Endodermal cell (in vitro differentiated cells): ENCODE measurements at regions not wholly inside any gene's neighbourhood (a gene's known extent, or its start where the extent isn't known, plus 50 kb on each side); places are given as distances from the start of the nearest gene placed in this dataset.
A peak's percentile ranks its signal among the peaks of the same experiment; 100 is the strongest.

Source experiments
- DNase-seq: peaks from one replicate; pipeline ENCODE4 v3.0.0-alpha.2; 2017
- H3K27ac ChIP-seq: 2 replicates; pipeline ENCODE4 v1.5.1; 2013; ENCODE audit warnings: mild to moderate bottlenecking, low read depth, low read length, moderate library complexity
- H3K27me3 ChIP-seq: 2 replicates; pipeline ENCODE4 v1.6.1; 2013; ENCODE audit warnings: mild to moderate bottlenecking, low read length, moderate library complexity; ENCODE audit not compliant: insufficient read depth, control insufficient read depth, poor library complexity, severe bottlenecking
- H3K36me3 ChIP-seq: 2 replicates; pipeline ENCODE4 v1.7.0; 2013; ENCODE audit warnings: mild to moderate bottlenecking, low read length, moderate library complexity; ENCODE audit not compliant: control insufficient read depth, insufficient read depth
- H3K4me1 ChIP-seq: one replicate; pipeline ENCODE4 v1.7.0; 2013; ENCODE audit warnings: low read length; ENCODE audit not compliant: control insufficient read depth, insufficient read depth
- H3K4me3 ChIP-seq: 2 replicates; pipeline ENCODE4 v1.5.1; 2013; ENCODE audit warnings: mild to moderate bottlenecking, low read length, moderate library complexity
- H3K9ac ChIP-seq: 2 replicates; pipeline ENCODE4 v1.6.1; 2013; ENCODE audit warnings: mild to moderate bottlenecking, low read length, moderate library complexity; ENCODE audit not compliant: poor library complexity, severe bottlenecking; ENCODE audit errors: extremely low read depth
- H3K9me3 ChIP-seq: 2 replicates; pipeline ENCODE4 v1.6.1; 2013; ENCODE audit warnings: mild to moderate bottlenecking, low read length, moderate library complexity; ENCODE audit not compliant: control insufficient read depth
- H3K27ac Mint-ChIP-seq: 2 replicates; pipeline ENCODE4 v1.8.0; 2020; ENCODE audit warnings: mixed read lengths
- H3K27me3 Mint-ChIP-seq: 2 replicates; pipeline ENCODE4 v1.8.0; 2021; ENCODE audit warnings: mild to moderate bottlenecking, mixed read lengths; ENCODE audit not compliant: insufficient read depth
- H3K36me3 Mint-ChIP-seq: 2 replicates; pipeline ENCODE4 v1.8.0; 2020; ENCODE audit warnings: low read depth, mixed read lengths
- H3K4me1 Mint-ChIP-seq: 2 replicates; pipeline ENCODE4 v1.8.0; 2020; ENCODE audit warnings: mixed read lengths
- H3K4me3 Mint-ChIP-seq: 2 replicates; pipeline ENCODE4 v1.8.0; 2020; ENCODE audit warnings: mild to moderate bottlenecking, moderate library complexity, mixed read lengths
- H3K9me3 Mint-ChIP-seq: 2 replicates; pipeline ENCODE4 v1.8.0; 2020; ENCODE audit warnings: mild to moderate bottlenecking, mixed read lengths
- WGBS, 2 experiments: methylation state at CpG; one replicate each; pipeline versions ENCODE4 v1.1.5 to v1.1.7; 2013; ENCODE audit warnings: missing lambda C conversion rate in 2 of 2, mixed read lengths in 1 of 2; ENCODE audit not compliant: insufficient coverage in 1 of 2, insufficient read length in 1 of 2; 5-methylcytosine and 5-hydroxymethylcytosine counted together
- TF ChIP-seq, protein P1 (sequence below): fragments of 200-600 bp; sonication (generic); conservative IDR thresholded peaks from 2 replicates; pipeline ENCODE4 v1.5.0; 2021; ENCODE audit warnings: antibody characterized with exemption, mild to moderate bottlenecking

DNA sequence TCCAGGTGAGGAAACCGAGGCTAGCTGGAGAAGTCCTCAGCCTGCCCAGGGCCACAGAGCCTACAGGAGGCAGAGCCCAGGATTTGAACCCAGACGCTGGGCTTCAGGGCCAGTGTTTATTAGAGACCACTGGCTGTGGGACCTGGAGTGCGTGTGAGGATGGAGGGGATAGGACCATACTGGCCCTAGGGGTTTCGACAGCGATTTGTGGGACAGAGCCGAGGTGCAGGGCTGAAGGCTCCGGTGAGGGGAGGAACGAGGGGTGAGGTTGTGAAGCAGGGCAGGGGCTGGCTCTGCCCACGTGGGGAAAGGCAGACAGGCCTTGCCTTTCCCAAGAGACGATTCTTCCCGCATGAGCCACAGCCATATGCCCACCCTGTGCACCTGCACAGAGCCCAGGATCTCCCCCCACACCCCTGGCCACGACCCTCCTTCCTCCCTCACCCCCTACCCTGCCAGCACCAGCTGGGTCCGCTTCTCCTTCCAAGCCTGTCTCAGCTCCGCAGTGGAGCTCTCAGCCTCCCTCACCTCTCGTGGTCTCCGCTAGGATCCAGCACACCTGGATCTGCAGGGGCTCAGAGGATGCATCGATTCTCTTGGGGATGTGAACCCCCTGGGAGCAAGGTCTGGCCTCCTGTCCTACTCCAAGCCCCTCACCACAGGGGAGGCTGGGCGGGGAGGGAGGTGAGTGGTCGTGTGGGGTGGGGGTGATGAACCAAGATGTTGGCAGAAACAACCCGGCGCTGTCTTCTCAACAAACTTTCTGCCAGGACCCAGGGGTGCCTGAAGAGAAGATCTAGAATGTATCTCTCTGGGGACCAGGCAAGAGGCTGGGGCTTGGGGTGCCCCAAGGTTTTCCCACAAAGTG is 58.4 kb downstream of the RTL6 start:
- no peak overlapping the region for H3K4me3 ChIP-seq
- H3K4me1 Mint-ChIP-seq = peaks cover 11% of the 10 kb centered on the region
- TF ChIP-seq, protein P1, sequence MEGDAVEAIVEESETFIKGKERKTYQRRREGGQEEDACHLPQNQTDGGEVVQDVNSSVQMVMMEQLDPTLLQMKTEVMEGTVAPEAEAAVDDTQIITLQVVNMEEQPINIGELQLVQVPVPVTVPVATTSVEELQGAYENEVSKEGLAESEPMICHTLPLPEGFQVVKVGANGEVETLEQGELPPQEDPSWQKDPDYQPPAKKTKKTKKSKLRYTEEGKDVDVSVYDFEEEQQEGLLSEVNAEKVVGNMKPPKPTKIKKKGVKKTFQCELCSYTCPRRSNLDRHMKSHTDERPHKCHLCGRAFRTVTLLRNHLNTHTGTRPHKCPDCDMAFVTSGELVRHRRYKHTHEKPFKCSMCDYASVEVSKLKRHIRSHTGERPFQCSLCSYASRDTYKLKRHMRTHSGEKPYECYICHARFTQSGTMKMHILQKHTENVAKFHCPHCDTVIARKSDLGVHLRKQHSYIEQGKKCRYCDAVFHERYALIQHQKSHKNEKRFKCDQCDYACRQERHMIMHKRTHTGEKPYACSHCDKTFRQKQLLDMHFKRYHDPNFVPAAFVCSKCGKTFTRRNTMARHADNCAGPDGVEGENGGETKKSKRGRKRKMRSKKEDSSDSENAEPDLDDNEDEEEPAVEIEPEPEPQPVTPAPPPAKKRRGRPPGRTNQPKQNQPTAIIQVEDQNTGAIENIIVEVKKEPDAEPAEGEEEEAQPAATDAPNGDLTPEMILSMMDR = no peak
- no peak overlapping the region for H3K9ac ChIP-seq
- H3K9me3 Mint-ChIP-seq = no peaks in the 10 kb centered on the region
- H3K27me3 Mint-ChIP-seq = no peaks in the 10 kb centered on the region
- H3K27ac Mint-ChIP-seq = no peak overlapping the region
- H3K4me3 Mint-ChIP-seq = no peak overlapping the region
- no peaks in the 10 kb centered on the region for H3K36me3 ChIP-seq
- peak; percentile 26 for DNase-seq
- H3K4me1 ChIP-seq = no peaks in the 10 kb centered on the region
- no peak overlapping the region for H3K27ac ChIP-seq
- no peaks in the 10 kb centered on the region for H3K9me3 ChIP-seq
- 91 to 100% methylated on average over 3 to 21 of the region's 21 CpGs for WGBS, 2 experiments
- no peaks in the 10 kb centered on the region for H3K36me3 Mint-ChIP-seq
- H3K27me3 ChIP-seq = no peaks in the 10 kb centered on the region

DNA sequence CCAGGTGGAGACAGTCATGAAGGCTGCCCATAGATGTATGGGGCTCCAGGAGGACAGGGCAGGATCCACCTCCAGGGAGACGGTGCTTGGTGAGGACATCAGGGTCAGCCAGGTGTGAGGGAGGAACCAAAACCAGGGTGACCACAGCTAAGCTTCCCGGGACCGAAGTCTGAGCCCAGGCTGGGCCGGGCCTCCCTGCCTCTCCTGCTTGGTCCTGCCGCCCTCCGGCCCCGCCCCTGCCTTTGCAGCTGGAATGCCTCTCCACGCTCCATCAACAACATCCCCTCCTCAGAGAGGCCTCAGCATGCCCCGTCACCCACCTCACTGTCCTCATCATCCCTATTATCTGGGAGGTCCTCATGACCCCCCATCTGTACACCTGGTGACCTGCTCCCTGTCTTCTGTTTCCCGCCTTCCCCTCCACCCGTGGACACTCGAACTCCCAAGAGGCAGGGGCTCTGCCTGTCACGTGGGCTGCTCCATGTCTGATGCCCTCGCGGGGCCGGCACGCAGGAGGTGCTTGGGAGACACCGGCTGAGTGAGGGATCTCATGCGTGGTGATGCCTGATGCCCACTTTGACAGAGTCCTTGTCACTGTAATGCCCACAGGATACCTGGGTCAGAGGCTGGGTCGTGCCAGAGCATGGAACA is 59.4 kb downstream of the RTL6 start:
- Mint-ChIP-seq H3K9me3 (no peaks in the 10 kb centered on the region), H3K4me1 (peaks cover 10% of the 10 kb centered on the region), H3K27ac (no peak overlapping the region), H3K36me3 (no peaks in the 10 kb centered on the region), H3K4me3 (no peak overlapping the region), H3K27me3 (no peaks in the 10 kb centered on the region)
- DNase-seq = peak; percentile 46
- H3K27me3 ChIP-seq = no peaks in the 10 kb centered on the region
- no peaks in the 10 kb centered on the region for H3K36me3 ChIP-seq
- 92% methylated on average over 12 to 20 of the region's 20 CpGs for WGBS, 2 experiments
- H3K4me1 ChIP-seq = no peaks in the 10 kb centered on the region
- H3K9ac ChIP-seq = no peak overlapping the region
- no peak overlapping the region for H3K27ac ChIP-seq
- no peak overlapping the region for H3K4me3 ChIP-seq
- no peaks in the 10 kb centered on the region for H3K9me3 ChIP-seq
- TF ChIP-seq, protein P1 = no peak

DNA sequence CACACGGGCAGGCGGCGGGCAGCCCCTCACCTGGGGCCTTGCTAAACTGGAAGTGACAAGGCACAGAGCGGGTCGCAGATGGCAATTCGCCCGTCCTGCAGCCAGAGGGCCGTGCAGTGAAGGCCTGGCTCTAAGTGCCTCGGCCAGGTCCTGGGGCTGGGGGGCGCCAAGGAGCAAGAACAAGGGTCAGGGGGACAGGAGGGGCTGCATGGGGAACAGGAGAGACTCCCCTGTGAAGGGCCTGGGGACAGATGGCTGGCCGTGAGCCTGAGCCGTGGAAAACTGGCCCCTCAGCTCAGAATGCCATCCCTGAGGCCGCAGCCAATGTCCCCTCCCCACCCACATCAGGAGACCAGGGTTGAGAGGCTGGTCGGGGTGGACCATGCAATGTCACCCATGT is 60.0 kb downstream of the RTL6 start:
- peaks cover 12% of the 10 kb centered on the region for H3K4me1 Mint-ChIP-seq
- H3K27me3 ChIP-seq = no peaks in the 10 kb centered on the region
- H3K9ac ChIP-seq = no peak overlapping the region
- no peak overlapping the region for H3K27ac Mint-ChIP-seq
- no peaks in the 10 kb centered on the region for H3K4me1 ChIP-seq
- H3K9me3 ChIP-seq = no peaks in the 10 kb centered on the region
- no peak overlapping the region for H3K4me3 Mint-ChIP-seq
- no peaks in the 10 kb centered on the region for H3K9me3 Mint-ChIP-seq
- H3K36me3 Mint-ChIP-seq = no peaks in the 10 kb centered on the region
- no peak overlapping the region for H3K27ac ChIP-seq
- H3K27me3 Mint-ChIP-seq = no peaks in the 10 kb centered on the region
- H3K4me3 ChIP-seq = no peak overlapping the region
- TF ChIP-seq, protein P1 = peak; percentile 69
- peak; percentile 78 for DNase-seq
- H3K36me3 ChIP-seq = no peaks in the 10 kb centered on the region
- 87 to 92% methylated on average over 7 to 14 of the region's 14 CpGs for WGBS, 2 experiments
